Endodermal cell (in vitro differentiated cells): ENCODE measurements at regions not wholly inside any gene's neighbourhood (a gene's known extent, or its start where the extent isn't known, plus 50 kb on each side); places are given as distances from the start of the nearest gene placed in this dataset.

Source experiments
- DNase-seq: peaks from one replicate; pipeline ENCODE4 v3.0.0-alpha.2; 2017
- H3K27ac ChIP-seq: 2 replicates; pipeline ENCODE4 v1.5.1; 2013; ENCODE audit warnings: mild to moderate bottlenecking, low read depth, low read length, moderate library complexity
- H3K27me3 ChIP-seq: 2 replicates; pipeline ENCODE4 v1.6.1; 2013; ENCODE audit warnings: mild to moderate bottlenecking, low read length, moderate library complexity; ENCODE audit not compliant: insufficient read depth, control insufficient read depth, poor library complexity, severe bottlenecking
- H3K36me3 ChIP-seq: 2 replicates; pipeline ENCODE4 v1.7.0; 2013; ENCODE audit warnings: mild to moderate bottlenecking, low read length, moderate library complexity; ENCODE audit not compliant: control insufficient read depth, insufficient read depth
- H3K4me1 ChIP-seq: one replicate; pipeline ENCODE4 v1.7.0; 2013; ENCODE audit warnings: low read length; ENCODE audit not compliant: control insufficient read depth, insufficient read depth
- H3K4me3 ChIP-seq: 2 replicates; pipeline ENCODE4 v1.5.1; 2013; ENCODE audit warnings: mild to moderate bottlenecking, low read length, moderate library complexity
- H3K9ac ChIP-seq: 2 replicates; pipeline ENCODE4 v1.6.1; 2013; ENCODE audit warnings: mild to moderate bottlenecking, low read length, moderate library complexity; ENCODE audit not compliant: poor library complexity, severe bottlenecking; ENCODE audit errors: extremely low read depth
- H3K9me3 ChIP-seq: 2 replicates; pipeline ENCODE4 v1.6.1; 2013; ENCODE audit warnings: mild to moderate bottlenecking, low read length, moderate library complexity; ENCODE audit not compliant: control insufficient read depth
- H3K27ac Mint-ChIP-seq: 2 replicates; pipeline ENCODE4 v1.8.0; 2020; ENCODE audit warnings: mixed read lengths
- H3K27me3 Mint-ChIP-seq: 2 replicates; pipeline ENCODE4 v1.8.0; 2021; ENCODE audit warnings: mild to moderate bottlenecking, mixed read lengths; ENCODE audit not compliant: insufficient read depth
- H3K36me3 Mint-ChIP-seq: 2 replicates; pipeline ENCODE4 v1.8.0; 2020; ENCODE audit warnings: low read depth, mixed read lengths
- H3K4me1 Mint-ChIP-seq: 2 replicates; pipeline ENCODE4 v1.8.0; 2020; ENCODE audit warnings: mixed read lengths
- H3K4me3 Mint-ChIP-seq: 2 replicates; pipeline ENCODE4 v1.8.0; 2020; ENCODE audit warnings: mild to moderate bottlenecking, moderate library complexity, mixed read lengths
- H3K9me3 Mint-ChIP-seq: 2 replicates; pipeline ENCODE4 v1.8.0; 2020; ENCODE audit warnings: mild to moderate bottlenecking, mixed read lengths
- WGBS, 2 experiments: methylation state at CpG; one replicate each; pipeline versions ENCODE4 v1.1.5 to v1.1.7; 2013; ENCODE audit warnings: missing lambda C conversion rate in 2 of 2, mixed read lengths in 1 of 2; ENCODE audit not compliant: insufficient coverage in 1 of 2, insufficient read length in 1 of 2; 5-methylcytosine and 5-hydroxymethylcytosine counted together
- TF ChIP-seq, protein P1 (sequence below): fragments of 200-600 bp; sonication (generic); conservative IDR thresholded peaks from 2 replicates; pipeline ENCODE4 v1.5.0; 2021; ENCODE audit warnings: antibody characterized with exemption, mild to moderate bottlenecking

DNA sequence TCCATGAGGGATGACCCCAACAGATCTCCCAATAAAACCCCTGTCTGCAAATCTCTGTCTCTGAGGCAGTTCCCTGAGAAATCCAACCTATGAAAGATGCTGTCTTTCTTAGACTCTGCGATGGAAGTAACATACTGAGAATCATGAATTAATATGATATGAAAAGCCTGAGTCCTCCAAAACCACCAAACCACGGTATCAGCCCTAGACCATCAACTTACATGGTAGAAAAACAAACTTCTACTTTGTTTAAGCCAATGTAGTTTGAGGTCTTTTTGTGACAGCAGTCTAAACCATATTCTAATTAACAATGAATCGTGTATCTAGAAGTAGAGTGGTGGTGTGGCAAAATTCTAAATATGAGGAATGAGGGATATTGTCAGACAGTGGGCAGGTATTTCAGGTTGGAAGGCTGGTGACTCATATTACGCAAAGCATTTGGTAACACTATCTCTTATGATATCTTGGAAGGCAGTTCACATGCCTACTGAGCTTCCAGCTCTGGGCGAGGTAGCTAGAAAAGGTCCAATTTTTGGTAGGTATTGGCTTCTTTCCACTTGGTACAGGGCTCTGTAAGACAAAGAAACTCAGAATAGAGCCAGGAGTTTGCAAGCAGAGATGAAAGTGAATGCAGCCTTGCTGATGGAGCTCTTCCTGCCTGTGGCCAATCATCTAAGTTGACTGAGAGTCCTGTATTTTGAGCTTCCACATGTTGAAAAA lies 215.8 kb downstream of the ZFP36L2 start:
- Histone ChIP-seq H3K9me3 (peaks cover 8% of the 10 kb centered on the region), H3K36me3 (no peaks in the 10 kb centered on the region), H3K4me1 (peaks cover 22% of the 10 kb centered on the region), H3K9ac (no peak overlapping the region), H3K27me3 (no peaks in the 10 kb centered on the region), H3K4me3 (no peak overlapping the region), H3K27ac (no peak overlapping the region)
- DNase-seq: peak; percentile 56
- H3K36me3 Mint-ChIP-seq: no peaks in the 10 kb centered on the region
- no peak overlapping the region for H3K4me3 Mint-ChIP-seq
- H3K4me1 Mint-ChIP-seq: peaks cover 36% of the 10 kb centered on the region
- peak overlapping the region; percentile 25 for H3K27ac Mint-ChIP-seq
- 91 to 100% methylated on average over 3 to 5 of the region's 5 CpGs for WGBS, 2 experiments
- peaks cover 8% of the 10 kb centered on the region for H3K9me3 Mint-ChIP-seq
- TF ChIP-seq, protein P1, sequence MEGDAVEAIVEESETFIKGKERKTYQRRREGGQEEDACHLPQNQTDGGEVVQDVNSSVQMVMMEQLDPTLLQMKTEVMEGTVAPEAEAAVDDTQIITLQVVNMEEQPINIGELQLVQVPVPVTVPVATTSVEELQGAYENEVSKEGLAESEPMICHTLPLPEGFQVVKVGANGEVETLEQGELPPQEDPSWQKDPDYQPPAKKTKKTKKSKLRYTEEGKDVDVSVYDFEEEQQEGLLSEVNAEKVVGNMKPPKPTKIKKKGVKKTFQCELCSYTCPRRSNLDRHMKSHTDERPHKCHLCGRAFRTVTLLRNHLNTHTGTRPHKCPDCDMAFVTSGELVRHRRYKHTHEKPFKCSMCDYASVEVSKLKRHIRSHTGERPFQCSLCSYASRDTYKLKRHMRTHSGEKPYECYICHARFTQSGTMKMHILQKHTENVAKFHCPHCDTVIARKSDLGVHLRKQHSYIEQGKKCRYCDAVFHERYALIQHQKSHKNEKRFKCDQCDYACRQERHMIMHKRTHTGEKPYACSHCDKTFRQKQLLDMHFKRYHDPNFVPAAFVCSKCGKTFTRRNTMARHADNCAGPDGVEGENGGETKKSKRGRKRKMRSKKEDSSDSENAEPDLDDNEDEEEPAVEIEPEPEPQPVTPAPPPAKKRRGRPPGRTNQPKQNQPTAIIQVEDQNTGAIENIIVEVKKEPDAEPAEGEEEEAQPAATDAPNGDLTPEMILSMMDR: no peak
- H3K27me3 Mint-ChIP-seq: no peaks in the 10 kb centered on the region

GRCh38 chr2:43009448-43009847 lies 217.0 kb downstream of the ZFP36L2 start:
- peak; percentile 29 for DNase-seq
- no peak overlapping the region for H3K9ac ChIP-seq
- no peak overlapping the region for H3K4me3 ChIP-seq
- WGBS, 2 experiments: 93 to 95% methylated on average over 3 to 5 of the region's 5 CpGs
- Mint-ChIP-seq H3K4me1 (peaks cover 38% of the 10 kb centered on the region), H3K27me3 (no peaks in the 10 kb centered on the region), H3K4me3 (no peak overlapping the region), H3K9me3 (peaks cover 8% of the 10 kb centered on the region), H3K36me3 (no peaks in the 10 kb centered on the region), H3K27ac (no peak overlapping the region)
- no peaks in the 10 kb centered on the region for H3K27me3 ChIP-seq
- no peaks in the 10 kb centered on the region for H3K36me3 ChIP-seq
- TF ChIP-seq, protein P1: no peak
- peaks cover 8% of the 10 kb centered on the region for H3K9me3 ChIP-seq
- no peak overlapping the region for H3K27ac ChIP-seq
- peaks cover 21% of the 10 kb centered on the region for H3K4me1 ChIP-seq

DNA sequence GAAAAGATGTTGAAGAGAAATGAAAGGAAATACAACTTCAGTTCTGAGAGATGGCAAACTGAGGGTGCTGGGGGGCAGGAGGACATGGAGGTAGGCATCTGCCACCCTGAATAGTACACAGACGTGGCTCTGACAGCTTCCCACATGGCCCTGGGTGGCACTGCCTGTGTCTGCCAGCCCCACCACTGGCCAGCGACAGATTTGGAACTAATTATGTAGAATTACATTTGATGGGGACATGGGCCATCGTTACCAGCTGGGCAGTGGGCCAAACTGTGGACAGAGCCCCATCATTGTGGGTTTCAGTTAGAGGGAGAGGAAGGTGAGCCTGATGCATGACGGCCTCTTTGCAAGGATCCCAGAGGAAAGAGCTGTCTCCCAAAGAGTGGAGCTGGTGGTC lies 216.0 kb upstream of the HAAO start:
- peak; percentile 20 for DNase-seq
- Histone ChIP-seq H3K9ac (no peak overlapping the region), H3K4me1 (peaks cover 15% of the 10 kb centered on the region), H3K36me3 (no peaks in the 10 kb centered on the region), H3K4me3 (no peak overlapping the region), H3K27me3 (no peaks in the 10 kb centered on the region), H3K9me3 (peaks cover 8% of the 10 kb centered on the region), H3K27ac (no peak overlapping the region)
- TF ChIP-seq, protein P1: no peak
- 78 to 93% methylated on average over 3 to 4 of the region's 4 CpGs for WGBS, 2 experiments
- Mint-ChIP-seq H3K27ac (no peak overlapping the region), H3K27me3 (no peaks in the 10 kb centered on the region), H3K36me3 (no peaks in the 10 kb centered on the region), H3K4me1 (peaks cover 32% of the 10 kb centered on the region), H3K4me3 (no peak overlapping the region), H3K9me3 (peaks cover 8% of the 10 kb centered on the region)
